Cardiac septum (tissue), 1 donor: ENCODE measurements at regions not wholly inside any gene's neighbourhood (a gene's known extent, or its start where the extent isn't known, plus 50 kb on each side); places are given as distances from the start of the nearest gene placed in this dataset.
"Not testable (repeated sequence)": the region's sequence is repeated elsewhere in the genome, so short reads cannot be mapped to it uniquely, and the experiment has no call there.

Experiments
- DNase-seq: peaks from one replicate; pipeline ENCODE4 v3.0.0-alpha.2; 2020; ENCODE audit warnings: low spot score
- intact Hi-C: fragments of 100-400 bp; cut with DNase I; formaldehyde crosslinking; loops from one replicate; pipeline ENCODE4 v1.14.0; 2022
- donor health status: DM: no; HTN: no; CAD: no.

DNA sequence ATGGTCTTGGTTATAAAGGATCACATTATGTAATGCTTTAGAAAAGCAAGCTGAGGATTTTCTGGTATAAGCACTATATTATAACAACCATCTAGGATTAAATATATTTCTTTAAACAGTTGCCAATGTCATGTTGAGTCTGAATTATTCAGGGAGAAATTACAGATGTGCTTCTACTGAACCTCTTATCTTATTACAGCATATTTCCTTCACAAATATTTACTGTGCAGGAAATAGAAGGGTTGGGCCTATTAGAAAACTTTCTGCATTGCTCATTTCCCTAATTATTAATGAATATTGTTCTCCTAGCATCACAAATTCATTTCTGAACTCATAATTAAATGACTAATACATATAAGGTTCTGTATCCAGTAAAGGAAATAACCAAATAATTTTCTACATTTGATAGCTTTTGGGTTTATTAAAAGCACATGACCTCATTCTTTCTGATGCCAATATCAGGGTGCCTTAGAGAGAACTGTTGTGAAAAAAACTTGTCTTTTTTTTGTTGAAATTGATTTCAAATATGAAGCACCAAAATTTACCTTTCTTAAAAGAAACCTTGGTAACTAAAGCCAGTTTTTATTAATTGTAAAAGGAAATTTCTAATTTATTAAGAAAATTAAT, 476.8 kb upstream of the PTGER4 start:
- no peak for DNase-seq

DNA sequence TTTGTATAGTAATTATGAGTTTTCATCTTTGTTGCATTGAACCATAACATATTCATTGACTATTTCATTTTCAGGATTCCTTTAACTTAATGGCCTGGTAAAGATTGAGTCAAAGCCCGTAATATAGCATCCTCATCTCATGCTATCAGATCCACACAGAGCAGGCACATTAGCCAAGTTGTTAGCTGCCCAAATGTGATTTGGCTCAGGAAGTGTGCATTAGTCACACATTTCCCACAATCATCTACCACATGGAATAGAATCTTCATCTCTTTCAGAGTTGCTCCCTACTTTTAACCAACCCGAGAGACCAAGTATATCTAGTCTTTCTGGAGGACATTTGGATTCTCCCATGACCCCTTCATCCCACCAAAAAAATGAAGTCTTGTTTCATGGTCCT, 481.0 kb upstream of the PTGER4 start:
- DNase-seq, result no peak
- intact Hi-C loops, result no loop called here

More for the DNA sequence above, 476.8 kb upstream of the PTGER4 start:
- intact Hi-C loops, result loop anchor here (5.0 to 10.0 kb wide), 3 partner anchors 129 to 479 kb away; no protein-coding TSS in a partner anchor

DNA sequence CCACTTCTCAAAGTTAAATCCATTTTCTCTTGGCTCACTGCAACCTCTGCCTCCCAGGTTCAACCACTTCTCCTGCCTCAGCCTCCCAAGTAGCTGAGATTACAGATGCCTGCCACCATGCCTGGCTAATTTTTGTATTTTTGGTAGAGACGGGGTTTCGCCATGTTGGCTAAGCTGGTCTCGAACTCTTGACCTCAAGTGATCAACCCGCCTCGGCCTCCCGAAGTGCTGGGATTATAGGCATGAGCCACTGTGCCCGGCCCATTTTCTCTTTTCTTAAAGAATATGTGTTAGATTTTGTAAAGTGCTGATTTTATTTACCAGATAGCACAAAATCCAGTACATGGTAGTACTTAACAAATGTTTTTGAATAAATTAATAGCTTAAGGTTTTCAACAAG, 484.1 kb upstream of the PTGER4 start:
- DNase-seq, intact Hi-C loops: not testable (repeated sequence)

DNA sequence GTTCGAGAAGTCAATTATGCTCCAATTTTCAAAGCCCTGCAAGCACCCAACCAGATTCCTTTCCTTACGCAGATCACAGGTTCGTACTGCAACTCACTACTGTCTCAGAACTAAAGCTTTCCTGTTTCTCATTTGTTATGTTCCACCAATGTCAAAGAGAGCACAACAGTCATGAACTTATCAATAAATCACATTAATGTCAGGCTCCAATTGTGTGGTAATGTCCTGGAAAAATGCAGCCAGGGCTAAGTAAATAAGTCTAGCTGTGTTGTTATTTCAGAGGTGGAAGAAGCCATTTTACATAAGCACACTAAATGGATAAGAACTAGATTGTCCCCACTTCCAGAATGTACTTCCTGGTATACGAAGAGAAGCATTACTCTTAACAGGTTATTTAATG, 488.6 kb upstream of the PTGER4 start:
- DNase-seq, result no peak
- intact Hi-C loops, result no loop called here

DNA sequence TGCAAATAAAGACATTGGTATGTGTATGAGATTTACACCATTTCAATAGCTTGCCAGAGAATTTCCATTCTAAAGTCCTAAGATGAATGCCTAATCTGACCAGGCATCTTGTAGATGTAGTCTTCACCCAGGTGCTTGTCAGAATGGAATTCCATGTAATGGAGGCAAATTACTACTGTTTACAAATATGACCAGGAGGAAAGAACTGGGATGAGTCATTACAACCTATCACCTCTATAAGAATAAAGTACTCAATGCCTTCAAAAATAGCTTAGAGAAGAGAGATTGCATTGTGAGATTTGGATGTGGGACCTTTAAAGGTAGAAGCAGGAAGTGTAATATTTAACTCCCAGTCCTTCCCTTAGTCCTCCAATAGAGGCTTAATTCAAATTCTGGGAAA, 507.0 kb upstream of the PTGER4 start:
- no peak for DNase-seq
- intact Hi-C loops, result no loop called here

DNA sequence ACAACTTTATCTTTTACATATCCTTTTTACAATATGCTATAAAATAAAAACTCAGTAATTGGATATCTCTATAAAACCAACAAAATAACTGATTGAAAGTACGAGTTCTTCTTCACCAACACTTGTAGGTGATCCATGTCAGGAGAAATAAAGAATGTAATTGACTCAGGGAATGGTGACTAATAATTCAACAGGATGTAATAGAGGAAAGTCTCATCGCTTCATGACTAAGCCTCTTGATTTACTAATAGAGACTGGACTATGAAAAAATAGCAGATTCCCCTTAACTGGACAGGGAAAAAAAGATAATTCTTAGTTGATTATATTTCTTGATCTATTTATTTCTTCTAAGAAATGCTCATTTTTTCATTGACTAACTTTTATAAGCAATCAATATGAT, 507.7 kb upstream of the PTGER4 start:
- no peak for DNase-seq
- intact Hi-C loops, result no loop called here

DNA sequence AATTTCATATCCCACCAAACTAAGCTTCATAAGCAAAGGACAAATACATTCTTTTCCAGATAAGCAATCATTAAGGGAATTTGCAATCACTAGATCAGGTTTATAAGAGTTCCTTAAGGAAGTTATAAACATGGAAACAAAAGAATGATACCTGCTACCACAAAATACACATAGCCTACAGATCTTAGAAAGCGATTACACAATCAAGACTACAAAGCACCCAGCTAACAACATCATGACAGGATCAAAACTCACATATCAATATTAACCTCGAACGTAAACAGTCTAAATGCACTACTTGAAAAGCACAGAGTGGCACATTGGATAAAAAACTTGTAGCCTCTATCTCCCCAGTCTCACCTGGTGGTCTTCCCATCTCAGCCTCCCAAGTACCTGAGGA, 512.4 kb upstream of the PTGER4 start:
- intact Hi-C loops, result no loop called here
- DNase-seq, result no peak

DNA sequence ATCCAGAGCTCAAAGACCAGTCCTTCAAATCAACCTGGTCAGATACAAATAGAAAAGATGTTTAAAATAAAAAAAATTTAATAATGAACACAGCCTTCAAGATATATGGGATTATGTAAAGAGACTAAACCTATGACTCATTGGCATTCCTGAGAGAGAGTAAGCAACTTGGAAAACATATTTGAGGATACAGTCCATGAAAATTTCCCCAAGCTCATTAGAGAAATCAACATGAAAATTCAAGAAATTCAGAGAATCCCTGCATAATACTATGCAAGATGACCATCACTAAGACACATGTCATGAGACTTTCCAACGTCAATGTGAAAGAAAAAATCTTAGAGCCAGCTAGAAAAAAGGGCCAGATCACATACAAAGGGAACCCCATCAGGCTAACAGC, 512.9 kb upstream of the PTGER4 start:
- DNase-seq, result no peak
- intact Hi-C loops, result no loop called here

DNA sequence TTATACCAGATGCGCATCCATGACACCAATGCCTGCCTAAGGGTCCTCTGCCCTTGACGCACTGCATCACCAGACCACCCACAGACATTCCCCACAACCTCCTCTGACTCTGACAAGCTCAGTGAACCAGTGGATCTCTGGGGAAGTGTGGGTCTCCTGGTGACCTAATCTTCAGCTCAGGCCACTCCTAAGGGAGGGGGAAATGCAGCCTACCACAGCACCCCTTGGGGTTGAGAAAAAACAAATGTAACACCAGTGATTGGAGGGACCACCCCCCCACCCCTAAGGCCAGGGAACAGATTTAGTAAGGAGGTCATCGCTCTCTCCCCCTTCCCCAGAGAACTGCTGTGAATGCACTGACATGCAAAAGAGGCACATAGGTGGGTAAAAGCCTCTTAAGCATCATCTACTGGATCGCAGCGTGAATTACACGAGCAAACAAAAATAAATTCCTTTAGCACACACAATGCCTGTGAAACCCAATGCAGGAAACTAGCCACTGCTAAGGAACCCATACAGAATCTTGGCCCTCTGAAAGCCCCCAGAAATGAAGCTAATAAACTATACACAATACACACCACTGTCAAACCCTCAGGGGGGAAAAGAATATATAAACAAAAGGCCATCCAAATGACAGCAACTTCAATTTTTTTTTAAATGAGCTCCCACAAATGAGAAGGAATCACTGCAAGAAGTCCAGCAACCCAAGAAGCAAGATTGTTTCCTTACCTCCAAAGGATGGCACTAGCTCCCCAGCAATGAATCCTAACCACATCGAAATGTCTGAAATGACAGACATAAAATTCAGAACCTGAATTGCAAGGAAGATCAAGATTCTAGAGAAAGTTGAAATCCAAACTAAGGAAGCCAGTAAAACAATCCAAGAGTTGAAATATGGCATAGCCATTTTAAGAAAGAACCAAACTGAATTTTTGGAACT, 513.7 kb upstream of the PTGER4 start:
- DNase-seq, result no peak
- intact Hi-C loops, result no loop called here

DNA sequence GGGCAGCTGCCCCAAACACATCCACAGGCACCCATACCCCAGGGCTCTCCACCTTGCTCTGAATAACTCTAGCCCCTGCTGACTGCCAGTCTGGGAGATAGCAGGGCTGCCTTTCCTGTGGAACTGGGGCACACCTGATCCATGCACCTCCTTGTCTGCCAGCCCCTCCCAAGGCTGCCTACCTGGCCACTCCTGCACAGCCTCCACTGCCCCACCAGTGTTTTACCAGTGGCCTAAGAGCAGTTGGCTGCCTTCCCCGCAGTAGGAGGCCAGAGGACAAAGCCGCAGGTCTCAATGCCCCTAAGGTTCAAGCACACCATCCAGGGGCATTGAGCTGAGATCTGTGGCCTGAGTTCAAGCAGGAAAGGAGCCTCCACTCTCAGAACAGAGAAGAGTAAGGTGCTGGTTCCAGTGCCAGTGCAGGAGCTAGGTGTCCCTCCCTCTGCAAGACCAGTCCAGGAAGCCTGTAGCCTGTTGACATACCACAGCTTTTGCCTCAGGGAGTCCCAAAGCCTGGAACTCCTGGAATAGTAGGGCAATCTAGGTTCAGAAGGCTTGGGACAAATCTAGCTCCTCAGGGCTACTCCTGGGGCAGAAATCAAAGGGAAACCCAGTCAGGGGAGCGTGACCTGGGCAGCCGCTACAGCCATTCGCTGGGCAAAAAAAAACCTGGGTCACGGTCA, 514.5 kb upstream of the PTGER4 start:
- intact Hi-C loops, result no loop called here
- no peak for DNase-seq

DNA sequence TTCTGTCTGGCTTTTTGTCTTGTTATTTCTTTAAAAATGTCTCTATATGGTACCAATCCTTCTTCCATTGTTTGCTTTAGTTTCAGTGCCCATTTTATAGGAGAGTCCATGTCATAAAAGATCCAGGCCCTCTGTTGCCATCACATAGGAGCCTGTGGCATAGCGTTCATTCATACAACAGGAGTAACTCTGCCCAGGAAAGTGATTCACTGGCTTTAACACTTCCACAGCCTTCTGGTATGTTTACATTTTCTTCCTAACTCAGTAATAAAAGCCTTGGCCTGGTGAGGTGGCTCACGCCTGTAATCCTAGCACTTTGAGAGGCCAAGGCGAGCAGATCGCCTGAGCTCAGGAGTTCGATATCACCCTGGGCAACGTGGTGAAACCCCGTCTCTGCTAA, 519.3 kb upstream of the PTGER4 start:
- no peak for DNase-seq
- intact Hi-C loops, result no loop called here

DNA sequence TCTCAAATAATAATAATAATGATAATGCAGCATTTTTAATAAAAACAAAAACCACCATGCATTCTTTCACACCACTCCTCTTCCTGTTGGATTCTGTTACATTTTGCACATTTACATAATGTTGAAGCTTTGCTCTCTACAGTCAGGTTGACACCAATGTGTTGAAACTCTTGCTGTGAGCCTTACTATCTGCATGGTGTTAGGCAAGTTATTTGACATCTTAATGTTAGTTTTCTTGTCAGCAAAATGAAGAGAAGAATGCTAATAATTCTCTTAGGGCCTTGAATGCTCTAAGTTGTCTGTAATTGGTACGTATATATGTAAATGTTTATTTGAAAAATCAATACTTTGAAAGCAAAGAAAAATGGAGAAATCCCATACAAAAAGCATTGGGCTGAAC, 525.5 kb upstream of the PTGER4 start:
- DNase-seq, result no peak
- intact Hi-C loops, result no loop called here

DNA sequence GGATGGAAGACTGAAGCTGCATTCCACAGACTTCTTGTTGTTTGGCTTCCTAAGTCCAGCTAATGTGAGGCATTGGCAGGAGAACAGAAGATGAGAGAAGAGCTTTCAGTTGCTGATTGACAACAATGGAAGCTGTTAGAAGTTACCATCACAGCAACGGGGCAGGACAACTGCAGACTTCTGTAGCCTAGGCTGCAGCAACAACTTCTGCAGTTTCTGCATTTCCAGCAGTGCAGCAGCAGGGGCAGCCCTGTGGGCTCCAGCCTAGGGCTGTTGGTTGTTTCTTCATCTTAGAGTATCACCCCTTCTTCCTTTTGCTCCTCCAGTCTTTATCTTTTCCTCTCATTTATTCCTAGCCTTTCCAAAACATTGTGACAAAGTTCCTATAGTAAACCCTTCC, 528.8 kb upstream of the PTGER4 start:
- no peak for DNase-seq
- intact Hi-C loops, result no loop called here

DNA sequence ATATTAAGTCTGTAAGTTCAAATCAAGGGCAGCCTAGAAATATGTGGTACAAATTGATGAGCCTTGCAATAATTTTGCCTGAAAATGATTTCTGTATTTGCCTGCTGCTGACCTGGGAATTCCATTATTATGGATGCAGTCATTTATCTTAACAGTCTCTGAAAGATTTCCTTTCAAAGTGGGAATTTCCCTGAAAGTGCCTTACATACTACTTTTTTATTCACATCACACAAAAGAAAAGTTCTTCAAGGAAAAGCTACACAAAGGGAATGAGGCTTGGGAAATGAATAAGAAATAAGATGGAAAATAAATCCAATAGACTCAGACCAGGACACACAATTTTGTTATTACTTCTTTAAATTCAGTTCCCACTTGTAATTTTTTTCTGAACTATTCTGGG, 537.8 kb upstream of the PTGER4 start:
- intact Hi-C loops, result no loop called here
- no peak for DNase-seq

DNA sequence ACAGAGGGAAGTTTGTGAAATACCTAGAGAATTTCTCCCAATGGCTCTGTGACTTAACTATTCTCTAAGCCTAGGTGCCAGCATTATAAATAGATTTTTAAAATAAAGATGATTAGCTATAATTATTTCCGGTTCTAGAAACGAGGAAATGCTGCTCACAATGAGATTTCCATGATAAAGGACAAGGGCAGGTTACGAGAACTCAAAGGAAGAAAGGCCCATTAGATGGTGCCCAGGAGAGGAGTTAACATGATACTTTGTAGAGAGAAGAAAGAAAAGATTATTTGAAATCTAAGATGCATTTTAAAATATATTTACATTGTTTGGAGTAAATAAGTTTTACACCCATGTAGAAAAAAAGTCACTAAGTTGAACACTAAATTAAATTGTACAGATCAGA, 538.3 kb upstream of the PTGER4 start:
- intact Hi-C loops, result no loop called here
- no peak for DNase-seq

DNA sequence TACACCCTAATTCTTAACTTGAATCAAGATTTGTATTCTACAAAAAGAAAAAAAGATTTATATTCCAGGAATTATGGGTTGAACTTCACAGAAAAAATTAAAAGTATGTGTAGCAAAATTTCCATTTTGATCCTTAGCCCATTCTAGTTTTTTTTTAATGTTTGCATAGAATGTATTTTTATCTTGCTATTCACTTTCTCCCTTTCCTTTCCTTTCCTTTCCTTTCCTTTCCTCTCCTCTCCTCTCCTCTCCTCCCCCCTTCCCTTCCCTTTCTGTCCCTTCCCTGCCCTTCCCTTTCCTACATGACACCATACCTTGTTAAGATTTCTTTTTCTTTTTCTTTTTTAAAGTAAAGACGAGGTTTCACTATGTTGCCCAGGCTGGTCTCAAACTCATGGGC, 542.5 kb upstream of the PTGER4 start:
- intact Hi-C loops, result no loop called here

DNA sequence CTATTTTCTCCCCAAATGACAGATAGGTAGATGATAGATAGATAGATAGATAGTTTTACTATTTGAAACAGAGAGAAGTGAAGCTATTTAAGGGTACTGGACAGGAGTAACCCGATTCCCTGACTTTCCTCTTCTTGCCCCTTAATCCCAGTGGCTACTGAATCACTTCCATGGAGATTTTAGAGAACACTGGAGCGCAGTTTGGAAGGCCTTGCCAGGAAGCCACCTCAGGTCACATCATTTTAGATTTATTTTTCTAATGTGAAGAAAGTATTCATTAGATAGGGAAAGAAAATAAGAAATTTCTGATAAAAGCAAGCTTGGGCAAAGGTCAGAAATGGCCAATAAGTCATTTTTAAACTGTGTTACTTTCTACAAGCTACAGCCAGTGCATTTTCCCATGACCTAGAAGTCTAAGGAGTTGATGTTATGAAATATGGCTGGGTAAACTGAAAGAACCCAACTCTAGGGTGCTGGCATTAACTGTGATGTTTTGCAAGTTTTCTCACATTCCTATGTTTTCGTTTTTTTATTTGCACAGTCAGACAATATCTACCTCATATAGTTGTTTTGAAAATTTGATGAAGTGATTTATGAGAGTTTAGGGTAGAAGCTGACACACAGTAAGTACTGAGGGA, 544.7 kb upstream of the PTGER4 start:
- no peak for DNase-seq
- intact Hi-C loops, result no loop called here

More for the DNA sequence above, 542.5 kb upstream of the PTGER4 start:
- no peak for DNase-seq

DNA sequence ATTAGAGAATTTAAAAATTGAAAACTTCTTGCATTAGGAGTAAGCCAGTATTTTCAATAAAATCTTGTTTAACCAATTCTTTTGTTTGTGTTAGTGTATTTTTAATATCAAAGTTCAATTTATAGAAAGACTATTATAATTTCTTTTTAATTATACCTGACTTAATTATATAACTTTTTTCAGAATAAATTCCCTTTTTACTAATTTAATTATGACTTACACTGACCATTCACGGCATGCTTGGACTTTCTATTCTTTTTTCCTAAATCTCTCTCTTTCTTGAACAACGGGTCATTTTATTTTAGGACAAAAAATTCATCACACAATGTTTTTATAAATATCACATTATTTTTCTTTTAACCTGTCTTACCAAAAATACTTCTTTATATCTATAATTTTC, 555.3 kb upstream of the PTGER4 start:
- no peak for DNase-seq
- intact Hi-C loops, result no loop called here

DNA sequence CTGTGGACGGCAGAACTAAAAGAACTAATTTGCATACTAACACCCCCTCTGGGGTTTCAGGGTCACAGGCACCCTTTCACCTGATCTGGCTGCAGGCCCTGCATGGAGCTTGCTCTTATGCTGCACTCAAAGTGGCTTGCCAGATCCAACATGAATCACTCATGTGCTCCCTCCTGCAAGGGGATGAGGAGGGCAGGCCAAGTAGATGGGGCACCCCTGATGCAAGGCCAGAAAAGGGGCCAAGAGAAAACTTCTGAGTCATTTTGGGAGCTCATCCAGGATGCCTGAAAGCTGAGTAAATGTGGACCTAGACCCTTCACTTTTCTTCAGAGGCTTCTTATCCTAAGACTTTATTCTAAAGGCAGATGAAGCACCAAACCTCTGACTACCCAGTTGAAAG, 558.5 kb upstream of the PTGER4 start:
- intact Hi-C loops, result no loop called here
- DNase-seq, result no peak

DNA sequence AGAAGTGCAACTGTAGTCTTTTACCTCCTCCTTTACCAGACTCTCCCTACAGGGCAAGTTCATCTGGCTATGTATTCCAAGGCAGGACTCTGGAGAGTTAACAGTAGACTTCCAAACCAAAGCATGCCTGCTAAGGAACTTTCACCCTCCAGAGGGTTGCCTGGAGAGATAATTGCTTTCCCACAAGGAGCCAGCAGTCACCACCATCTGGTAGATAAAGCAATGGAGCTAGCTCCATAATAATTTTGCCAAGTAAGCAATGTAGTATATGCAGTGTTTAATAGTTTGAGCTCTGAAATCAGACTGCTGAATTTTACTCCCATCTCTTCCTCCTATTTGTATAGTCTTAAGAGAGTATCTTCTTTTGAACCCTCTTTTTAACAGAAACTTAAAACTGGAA, 566.8 kb upstream of the PTGER4 start:
- intact Hi-C loops, result no loop called here
- no peak for DNase-seq
